ENCODE measurements at regions not wholly inside any gene's neighbourhood (a gene's known extent, or its start where the extent isn't known, plus 50 kb on each side); places are given as distances from the start of the nearest gene placed in this dataset.

DNA sequence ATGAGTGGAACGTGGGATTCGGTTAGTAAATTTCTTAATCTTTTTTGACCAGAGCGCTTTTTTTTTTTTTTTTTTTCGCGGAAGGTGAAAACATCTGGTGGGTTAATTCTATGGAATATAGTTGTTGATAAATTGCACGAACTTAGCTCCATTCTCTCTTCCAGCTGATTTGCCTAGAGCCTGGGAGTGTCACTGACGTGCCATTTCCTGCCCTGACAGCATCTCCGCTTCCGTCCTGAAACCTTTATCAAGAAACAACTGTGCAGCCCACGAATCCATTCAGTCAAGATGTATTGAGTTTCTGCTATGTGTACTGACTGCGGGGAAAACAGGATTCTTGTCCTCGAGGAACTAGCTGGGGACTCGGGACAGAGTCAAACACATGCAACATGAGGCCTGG, 59.5 kb upstream of the TGM3 start:
- no peak for DNase-seq (ENCODE audit: low read depth in 1 of 2, low spot score in 1 of 2)

DNA sequence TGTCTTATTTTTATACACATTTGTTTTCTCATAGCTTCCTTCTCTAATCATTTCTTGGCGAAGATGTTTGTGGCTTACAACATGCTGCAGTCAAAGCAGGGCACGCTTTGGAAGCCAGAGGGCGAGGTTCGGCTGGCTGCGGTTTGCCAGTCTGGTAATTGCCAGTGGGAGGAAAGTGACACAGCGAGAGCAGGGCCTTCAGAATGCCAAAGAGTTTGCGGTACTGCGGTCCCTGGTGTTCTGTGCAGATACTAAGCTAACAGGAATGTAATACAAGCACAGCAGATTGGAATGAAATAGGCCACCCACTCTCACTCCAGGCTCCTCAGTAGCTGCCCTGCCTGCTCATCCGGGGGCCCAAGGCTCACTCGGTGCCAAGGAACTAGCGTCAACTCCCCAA, 58.7 kb upstream of the TGM3 start:
- DNase-seq (ENCODE audit: low read depth in 1 of 2, low spot score in 1 of 2) = no peak

DNA sequence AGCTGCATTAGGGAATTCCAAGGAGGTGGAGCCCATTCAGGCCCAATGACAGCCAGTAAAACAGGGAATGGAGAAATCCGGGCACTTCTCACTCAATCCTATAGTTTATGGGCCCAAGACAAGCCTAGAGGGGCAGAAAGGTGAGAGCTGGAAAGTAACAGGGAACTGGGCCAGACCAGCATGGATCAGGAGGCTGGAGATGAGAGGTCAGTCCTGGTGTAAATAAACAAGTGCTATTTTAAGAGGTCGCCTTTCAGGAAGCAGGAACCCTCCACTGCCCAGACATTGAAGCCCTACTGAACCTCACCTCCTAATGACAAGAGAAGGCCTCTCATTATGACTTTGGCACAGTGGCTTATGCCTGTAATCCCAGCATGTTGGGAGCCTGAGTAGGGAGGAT, 57.2 kb upstream of the TGM3 start:
- no peak for DNase-seq (ENCODE audit: low read depth in 1 of 2, low spot score in 1 of 2)

DNA sequence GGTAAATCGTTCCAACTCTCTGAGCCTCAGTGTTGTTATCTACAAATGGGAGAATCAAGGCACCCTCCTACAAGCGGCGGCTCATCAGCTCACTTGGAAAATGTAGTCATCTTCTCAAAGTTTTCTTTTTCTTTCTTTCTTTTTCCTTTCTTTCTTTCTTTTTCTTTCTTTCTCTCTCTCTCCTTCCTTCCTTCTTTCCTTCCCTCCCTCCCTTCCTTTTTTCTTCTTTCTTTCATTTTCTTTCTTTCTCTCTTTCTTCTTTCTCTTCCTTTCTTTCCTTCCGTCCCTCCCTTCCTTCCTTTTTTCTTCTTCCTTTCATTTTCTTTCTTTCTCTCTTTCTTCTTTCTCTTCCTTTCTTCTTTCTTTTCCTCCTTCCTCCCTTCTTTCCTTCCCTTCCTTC, 55.0 kb upstream of the TGM3 start:
- DNase-seq (ENCODE audit: low read depth in 1 of 2, low spot score in 1 of 2) = no peak

DNA sequence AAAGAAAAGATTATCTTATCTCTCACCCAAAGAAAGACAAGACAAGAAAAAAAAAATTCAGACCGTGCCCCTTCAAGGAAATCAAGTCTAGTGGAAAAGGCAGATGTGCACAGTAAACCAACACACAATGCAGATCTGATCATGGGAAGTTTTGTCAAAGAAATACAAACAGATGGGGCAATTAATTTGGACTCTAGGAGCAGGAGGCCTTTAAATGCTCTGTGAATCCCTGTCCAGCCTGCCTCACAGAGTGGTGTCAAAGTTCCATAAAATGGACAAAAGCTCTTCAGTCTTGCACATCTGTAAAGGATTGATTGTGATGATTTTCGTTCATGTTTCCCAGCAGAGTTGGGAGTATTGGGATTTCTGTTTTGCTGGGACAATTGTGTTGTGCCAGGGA, 53.1 kb upstream of the TGM3 start:
- no peak for DNase-seq (ENCODE audit: low read depth in 1 of 2, low spot score in 1 of 2)

DNA sequence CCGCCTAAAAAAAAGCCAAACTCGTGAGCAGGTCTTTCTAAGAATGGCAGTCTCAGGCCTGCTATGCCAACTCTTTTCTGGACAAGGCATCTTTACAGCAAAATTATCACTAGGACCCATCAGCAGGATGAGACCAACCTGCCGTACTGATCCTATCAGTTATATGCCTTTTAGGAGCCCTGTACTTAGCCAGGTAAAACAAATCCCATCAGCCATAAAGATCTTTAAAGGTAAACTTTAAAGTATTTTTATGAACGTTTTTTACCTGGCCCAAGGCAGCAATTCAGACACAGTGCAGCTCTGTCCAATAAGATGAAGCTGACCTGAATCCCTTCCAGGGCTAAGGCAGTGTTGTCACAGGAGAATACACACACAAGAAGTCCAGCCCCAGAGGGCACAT, 51.3 kb upstream of the TGM3 start:
- DNase-seq (ENCODE audit: low read depth in 1 of 2, low spot score in 1 of 2) = no peak

DNA sequence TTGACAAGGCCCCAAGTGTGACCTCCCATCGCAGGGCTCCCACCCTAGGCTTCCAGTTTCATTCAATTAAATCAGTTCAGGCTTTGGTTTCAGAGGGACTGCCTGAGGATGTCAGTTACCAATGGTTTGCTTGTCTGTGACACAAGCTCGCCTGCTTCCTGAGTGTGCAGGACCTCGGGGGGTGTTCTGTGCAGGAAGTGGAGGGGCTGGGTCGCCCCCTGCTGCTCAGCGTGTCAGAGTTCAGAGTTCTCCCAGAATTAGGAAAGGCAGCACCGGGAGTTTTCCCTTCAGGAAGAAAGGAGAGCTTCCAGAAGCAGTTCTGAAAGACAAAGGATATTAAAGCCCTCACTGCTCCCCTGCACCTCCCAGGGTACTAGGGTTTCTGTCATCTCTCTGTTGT, 50.8 kb upstream of the TGM3 start:
- no peak for DNase-seq (ENCODE audit: low read depth in 1 of 2, low spot score in 1 of 2)

DNA sequence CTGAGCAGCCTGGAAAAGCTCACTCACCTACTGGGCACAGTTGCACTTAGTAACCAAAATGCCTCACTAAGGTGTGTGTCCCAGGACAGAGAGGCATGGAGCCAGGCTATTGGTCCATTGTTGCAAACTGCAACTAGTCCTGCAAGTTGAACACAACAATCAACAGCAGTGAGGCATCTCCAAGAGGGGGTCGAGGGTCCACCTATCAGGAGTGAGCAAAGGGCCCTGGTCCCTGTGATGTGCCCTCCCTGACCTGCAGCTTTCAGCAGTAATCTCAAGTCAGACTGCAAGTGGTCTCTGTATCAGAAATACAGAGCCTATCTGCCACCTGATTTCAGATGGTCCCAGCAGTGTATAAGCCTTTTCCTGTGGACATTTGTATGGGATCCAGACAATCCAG, 50.2 kb upstream of the TGM3 start:
- DNase-seq (ENCODE audit: low read depth in 1 of 2, low spot score in 1 of 2) = no peak
